ENCODE measurements at regions not wholly inside any gene's neighbourhood (a gene's known extent, or its start where the extent isn't known, plus 50 kb on each side); places are given as distances from the start of the nearest gene placed in this dataset.
A peak's percentile ranks its signal among the peaks of the same experiment; 100 is the strongest.
"Not testable (repeated sequence)": the region's sequence is repeated elsewhere in the genome, so short reads cannot be mapped to it uniquely, and the experiment has no call there.

DNA sequence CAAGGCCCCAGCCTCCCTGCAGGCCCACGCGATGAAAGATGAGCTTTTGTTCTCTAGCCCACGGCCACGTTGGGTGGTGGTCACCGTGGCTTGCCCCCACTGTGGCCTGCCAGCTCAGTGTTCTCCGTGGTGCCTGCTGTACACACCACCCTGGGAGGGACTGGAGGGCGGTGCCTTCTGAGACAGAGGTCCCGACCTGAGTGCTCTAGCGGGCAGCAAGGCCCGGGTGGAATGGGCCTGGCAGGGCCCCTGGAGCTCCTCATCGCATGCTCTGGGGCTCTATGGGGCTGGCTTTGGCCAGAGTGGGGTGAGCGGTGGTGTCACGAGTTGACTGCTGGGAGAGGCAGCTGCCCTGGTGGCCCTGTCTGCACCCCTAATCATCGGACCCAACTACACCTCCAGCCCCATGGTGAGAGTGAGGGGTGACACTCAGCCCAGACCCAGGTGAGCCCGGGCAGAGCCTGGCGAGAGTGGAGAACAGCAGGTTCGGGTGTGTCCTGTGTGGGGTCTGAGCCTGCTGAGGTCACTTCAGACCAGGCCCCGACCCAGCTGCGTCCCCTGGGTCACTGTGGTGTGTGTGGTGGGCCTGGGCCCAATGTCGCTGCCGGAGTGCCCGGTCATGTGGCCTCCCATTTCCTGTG, 541.9 kb downstream of the TBC1D22A start:
- DNase-seq: no peak

GRCh38 chr22:47303161-47303890, 540.9 kb downstream of the TBC1D22A start:
- no peak for DNase-seq

DNA sequence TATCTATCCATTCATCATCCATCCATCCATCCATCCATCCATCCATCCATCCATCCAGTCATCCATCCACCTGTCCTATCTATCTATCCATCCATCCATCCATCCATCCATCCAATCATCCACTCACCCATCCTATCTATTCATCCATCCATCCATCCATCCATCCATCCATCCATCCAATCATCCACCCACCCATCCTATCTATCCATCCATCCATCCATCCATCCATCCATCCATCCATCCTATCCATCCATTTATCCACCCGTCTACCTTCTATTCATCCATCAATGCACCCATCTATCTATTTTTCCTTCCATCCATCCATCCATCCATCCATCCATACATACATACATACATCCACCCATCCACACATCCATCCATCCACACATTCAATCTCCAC, 540.1 kb downstream of the TBC1D22A start:
- DNase-seq: not testable (repeated sequence)

- no peak for DNase-seq
These were observed 539.5 kb downstream of the TBC1D22A start for GRCh38 chr22:47301820-47302475.

DNA sequence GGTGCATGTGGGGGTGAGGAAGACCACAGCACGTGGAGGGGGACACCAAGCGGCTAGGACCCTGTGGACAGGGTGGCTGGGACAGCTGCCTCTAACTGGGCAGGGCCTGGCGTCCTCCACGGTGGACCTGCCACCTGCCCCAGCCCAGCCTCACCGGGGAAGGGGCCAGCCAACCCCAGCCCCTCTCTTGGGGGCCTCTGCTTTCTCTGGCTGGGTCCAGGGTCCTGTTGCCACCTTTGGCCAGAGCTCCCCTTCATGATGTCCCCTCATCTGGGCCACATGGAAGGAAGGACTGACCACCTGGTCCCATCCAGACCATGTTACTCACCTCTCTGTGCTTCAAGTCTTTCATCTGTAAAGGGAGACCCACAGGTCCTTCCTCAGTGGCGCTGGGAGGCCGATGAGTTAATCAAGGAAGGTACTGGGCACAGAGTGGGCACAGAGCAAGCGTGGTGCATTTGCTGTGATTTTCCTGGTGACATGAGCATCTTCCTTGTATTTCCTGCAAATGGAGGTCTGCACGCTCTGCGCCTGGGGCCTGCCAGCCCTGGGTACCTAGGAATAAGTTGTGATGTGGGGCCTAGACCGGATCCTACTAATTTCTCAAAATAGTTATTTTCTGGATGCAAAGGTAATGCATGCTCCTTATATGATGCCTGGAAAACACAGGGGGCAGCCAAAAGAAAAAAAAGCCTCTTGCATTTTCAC, 538.4 kb downstream of the TBC1D22A start:
- DNase-seq: no peak

GRCh38 chr22:47299863-47300697, 537.6 kb downstream of the TBC1D22A start:
- DNase-seq: peak; percentile 38

DNA sequence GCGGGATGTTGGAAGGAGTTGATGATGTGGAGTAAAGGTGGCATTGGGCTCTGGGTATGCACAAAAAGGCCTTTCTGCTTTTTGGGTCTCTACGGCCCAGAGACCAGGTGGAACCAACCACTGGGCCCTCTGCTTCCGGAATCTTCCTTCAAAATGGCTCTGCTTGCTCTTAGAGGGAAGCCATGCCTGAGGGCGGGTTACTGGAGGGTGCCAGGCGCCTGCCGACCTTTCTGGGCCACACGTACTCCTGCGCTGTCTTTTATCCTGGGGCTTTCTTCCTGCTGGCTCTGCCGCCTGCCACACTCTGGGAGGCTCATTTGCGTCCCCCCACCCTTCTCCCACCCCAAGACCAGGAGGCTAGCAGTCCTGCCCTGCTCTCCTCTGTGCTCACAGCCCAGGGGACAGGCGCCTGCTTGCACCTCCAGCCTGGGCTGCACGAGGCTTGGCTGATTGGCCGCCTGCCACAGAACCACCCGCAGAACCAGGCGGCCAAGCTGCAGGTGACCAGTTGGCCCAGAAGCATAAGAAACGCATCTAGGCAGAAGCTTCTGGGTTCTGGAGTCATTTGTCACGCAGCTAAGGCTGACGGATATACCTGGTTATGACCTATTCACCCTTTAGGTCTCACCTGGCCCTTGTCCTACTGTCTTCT, 536.9 kb downstream of the TBC1D22A start:
- DNase-seq: peak; percentile 24

DNA sequence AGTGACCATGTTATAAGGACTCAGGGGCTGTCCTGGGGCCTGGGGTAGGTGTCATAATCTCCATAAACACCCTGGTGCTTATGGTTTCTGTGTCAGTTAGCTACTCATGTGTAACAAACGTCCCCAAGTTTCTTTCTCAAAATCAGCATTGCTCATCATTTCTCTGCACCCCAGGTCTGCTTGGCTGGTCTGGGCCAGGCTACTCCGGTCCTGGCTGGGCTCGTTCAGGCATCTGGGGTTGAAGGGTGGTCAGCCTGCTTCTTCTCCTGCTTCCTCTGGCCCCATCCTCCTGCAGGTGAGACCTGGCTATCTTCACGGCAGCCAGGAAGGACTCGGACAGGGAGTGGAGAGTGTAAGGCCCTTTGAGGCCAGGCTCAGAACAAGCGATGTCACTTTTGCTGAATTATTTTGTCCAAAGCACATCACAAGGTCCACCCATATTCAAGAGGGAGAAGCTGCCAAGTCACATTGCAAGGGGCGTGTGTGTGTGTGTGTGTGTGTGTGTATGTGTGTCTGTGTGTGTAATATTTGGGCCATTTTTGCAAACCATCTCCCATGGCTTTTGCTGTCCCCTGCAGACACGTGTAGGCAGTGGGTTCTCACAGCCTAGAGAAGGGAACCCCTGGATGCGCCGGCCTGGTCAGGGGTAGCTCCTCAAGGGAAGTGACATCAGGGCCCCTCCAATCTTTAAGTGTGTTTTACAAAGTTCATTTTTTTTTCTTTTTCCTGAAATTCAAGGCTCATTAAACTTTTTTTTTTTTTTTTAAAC, 535.8 kb downstream of the TBC1D22A start:
- DNase-seq: no peak

DNA sequence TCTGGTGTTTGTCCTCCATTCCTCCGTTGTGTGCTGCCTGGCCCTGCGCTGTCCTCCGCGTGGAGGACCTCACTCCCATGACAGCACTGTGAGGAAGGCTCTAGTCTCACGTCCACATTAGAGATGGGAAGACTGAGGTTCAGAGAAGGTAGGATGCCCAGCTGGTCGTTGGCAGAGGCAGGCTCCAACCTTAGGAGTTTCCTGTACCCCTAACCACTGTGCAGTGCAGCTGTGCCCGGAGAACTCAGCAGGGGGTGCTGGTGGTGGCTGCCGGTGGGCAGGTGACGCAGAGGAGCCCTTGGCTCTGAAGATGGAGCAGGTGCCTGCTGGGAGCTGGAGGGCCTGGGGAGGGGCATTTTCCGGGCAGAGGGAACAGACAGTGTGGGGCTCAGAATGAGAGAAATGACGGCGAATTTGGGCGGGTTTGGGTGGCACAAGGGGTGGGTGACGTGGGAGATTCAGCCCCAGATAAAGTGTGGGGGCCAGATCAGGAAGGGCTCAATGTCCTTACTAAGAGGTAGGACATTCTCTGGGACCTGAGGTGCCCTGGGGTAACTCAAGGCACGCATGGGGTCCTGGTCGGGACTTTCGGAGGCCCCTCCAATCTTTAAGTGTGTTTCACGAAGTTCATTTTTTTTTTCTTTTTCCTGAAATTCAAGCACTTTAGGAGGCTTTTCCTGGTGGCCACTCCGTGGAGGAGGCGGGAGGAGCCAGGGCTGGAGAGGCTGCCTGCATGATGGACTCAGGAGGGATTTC, 535.0 kb downstream of the TBC1D22A start:
- peak; percentile 30 for DNase-seq

DNA sequence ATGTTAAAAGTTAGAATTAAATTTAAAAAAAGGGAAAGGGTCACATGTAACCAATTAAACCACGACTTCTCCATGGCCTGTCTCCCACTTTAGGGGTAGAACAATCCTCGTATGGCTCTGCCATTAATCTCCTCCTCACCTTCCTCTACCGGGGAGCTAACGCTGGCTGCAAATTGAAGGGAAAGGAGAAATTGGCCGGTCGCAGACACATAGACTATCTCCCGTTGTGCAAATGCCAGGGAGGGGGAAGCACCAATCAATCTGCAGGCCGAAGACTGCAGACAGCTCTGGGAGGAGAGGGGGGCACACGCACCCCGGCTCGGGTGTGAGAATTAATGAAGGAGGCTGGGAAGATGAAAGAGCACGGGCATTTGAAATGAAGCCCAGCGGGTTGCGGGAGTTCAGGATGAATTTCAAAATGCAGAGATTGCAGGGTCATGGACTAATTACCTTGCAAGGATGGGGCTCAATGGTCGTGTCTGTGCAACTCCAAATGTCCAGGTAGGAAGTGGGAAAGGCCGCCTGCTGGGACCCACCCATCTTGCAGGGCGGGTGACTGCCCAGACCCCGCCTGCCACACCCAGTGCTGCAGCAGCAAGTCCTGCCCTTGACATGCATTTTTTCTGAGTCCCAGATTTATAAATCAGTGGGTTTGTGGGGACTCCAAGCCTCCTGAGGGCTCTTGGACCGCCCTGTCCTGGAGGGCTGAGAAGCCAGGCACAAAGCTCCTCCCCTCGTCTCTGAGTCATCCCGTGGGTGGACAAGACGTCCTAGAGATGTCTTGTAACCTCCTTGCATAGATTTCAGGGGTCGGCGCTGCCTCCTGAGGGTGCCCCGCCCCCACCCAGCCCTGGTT, 534.2 kb downstream of the TBC1D22A start:
- no peak for DNase-seq

GRCh38 chr22:47295982-47296381, 533.5 kb downstream of the TBC1D22A start:
- no peak for DNase-seq

DNA sequence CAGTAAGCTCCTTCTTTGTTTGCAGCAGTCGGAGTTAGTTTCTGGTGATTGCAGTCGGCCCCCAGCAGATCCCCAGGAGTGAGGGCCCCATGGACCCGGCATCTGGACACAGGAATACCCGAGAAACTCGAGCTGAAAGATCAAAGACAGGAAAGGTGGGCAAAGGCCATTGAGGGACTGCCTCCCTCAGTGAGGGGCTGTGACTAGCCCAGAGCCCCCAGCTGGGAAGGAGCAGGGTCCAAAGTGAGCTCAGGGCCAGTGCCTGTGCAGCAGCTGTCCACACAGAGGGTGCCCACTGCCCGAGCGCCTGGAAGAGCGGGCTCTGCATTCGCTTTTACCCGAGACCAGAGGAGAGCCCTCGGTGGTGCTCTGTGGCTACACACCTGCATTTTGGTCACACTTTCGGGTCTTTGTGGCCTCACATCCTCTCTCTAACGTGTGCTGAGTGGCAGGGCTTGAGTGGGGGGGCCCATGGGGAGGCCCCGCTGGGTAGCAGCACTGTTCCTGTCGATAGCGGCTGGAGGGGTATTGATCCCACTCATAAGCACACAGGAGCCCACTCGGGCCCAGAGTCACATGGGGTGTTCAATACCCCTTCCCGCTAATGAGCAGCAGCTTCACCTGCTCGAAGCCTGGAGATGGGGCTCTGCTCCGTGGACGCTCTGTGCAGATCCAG, 532.9 kb downstream of the TBC1D22A start:
- no peak for DNase-seq

DNA sequence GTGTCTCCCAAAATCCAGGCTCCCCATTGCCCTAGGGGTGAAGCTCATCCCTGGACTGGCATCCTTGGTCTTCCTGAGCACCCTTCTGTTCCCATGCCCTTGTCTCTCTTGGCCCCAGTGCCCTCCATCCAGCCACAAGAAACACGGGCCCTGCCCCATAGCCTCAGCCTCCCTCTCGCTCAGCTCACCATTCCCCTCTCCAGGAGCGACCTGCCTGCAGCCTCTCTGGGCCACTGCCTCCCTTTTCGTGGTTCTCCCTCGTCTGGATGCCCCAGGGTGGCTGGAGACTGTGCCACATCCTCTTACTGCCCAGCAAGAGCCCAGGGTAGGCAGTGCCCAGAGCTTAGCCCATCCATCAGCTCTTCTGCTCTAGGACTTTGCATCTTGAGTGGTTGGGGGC, 532.1 kb downstream of the TBC1D22A start:
- peak; percentile 5 for DNase-seq

- peak; percentile 19 for DNase-seq
These were observed 531.7 kb downstream of the TBC1D22A start for GRCh38 chr22:47294222-47294532.

- peak; percentile 28 for DNase-seq
These were observed 531.1 kb downstream of the TBC1D22A start for GRCh38 chr22:47293368-47294221.

DNA sequence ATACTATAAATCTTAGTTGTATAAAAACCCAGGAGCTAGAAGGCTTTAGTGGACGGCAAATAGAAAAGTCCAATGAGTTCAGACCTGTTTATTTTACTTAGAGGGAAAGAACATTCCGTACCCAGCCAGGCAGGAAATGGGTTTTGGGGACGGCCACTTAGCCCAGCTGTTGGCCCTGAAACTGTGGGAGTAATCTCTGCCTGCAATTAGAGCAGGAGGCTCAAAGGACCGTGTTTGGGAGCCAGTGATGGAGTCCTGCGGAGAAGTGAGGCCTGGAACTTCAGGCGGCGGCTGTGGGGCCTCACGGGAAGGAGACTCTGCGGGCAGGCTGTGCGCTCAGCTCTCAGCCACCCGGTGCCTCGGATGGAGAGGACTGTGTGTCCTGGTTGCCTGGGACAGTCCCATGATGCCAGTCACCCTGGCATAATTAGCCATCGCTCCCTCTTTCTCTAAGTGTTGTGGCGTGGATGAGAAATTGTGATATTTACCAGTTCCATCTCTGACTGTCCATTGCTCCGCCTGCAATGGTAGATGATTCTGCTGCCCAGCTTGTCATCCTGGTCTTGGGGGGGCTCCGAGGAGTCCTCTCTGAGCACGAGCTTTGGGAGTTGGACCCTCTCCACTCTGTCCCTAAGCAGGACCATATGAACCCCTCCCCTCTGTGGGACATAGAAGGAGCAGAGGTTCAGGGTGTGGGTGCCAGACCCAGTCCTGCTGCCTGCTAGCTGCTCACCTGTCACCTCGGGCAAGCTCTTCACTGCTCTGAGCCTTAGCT, 530.3 kb downstream of the TBC1D22A start:
- peak; percentile 19 for DNase-seq
